WERI-Rb-1 (cell line): ENCODE measurements at regions not wholly inside any gene's neighbourhood (a gene's known extent, or its start where the extent isn't known, plus 50 kb on each side); places are given as distances from the start of the nearest gene placed in this dataset.

Experiments used
- DNase-seq: peaks from one replicate; pipeline ENCODE4 v3.0.0-alpha.2; 2020
- H3K27ac ChIP-seq: fragments of 250-450 bp; sonication (Bioruptor Pico); 2 replicates; pipeline ENCODE4 v1.5.1; 2020; ENCODE audit warnings: mild to moderate bottlenecking, moderate library complexity
- H3K27me3 ChIP-seq: fragments of 250-450 bp; sonication (Bioruptor Pico); 2 replicates; pipeline ENCODE4 v1.5.1; 2021; ENCODE audit warnings: mild to moderate bottlenecking, low read depth, moderate library complexity; ENCODE audit not compliant: insufficient read depth, severe bottlenecking
- H3K36me3 ChIP-seq: fragments of 250-450 bp; sonication (Bioruptor Pico); 2 replicates; pipeline ENCODE4 v1.5.1; 2020; ENCODE audit warnings: mild to moderate bottlenecking, moderate library complexity
- H3K4me3 ChIP-seq: 2 replicates; pipeline ENCODE4 v1.5.1; 2011; ENCODE audit warnings: low read depth, mild to moderate bottlenecking, control low read depth, low read length
- H3K9me3 ChIP-seq: fragments of 250-450 bp; sonication (Bioruptor Pico); 2 replicates; pipeline ENCODE4 v1.5.1; 2021; ENCODE audit warnings: mild to moderate bottlenecking, moderate library complexity; ENCODE audit not compliant: severe bottlenecking
- TF ChIP-seq, protein P1 (sequence below): IDR thresholded peaks from 2 replicates; pipeline ENCODE4 v1.5.1; 2011; ENCODE audit warnings: low read depth, mild to moderate bottlenecking, control low read depth, inconsistent platforms, low read length

DNA sequence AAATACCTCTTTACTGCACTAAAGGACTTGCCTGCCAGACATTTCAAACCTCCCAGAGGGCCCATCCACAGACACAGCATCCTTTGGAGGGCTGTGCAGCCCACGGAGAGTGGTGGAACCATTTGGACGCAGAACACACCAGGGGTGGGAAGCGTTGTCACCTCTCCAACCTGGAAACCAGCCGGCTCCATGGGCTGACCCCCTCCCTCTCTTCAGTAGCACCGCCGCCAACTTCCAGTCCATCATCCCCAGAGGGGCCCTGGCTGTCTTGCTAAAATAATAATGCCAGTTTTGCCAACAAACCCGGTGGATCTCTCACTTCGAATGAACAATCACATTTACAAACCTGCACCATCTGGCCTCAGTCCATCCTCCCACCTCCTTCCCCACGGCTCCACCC, 203.9 kb downstream of the FBXO15 start:
- Histone ChIP-seq H3K4me3 (no peak overlapping the region), H3K36me3 (no peaks in the 10 kb centered on the region), H3K9me3 (peaks cover 5% of the 10 kb centered on the region), H3K27ac (no peak overlapping the region), H3K27me3 (no peaks in the 10 kb centered on the region)
- TF ChIP-seq, protein P1, sequence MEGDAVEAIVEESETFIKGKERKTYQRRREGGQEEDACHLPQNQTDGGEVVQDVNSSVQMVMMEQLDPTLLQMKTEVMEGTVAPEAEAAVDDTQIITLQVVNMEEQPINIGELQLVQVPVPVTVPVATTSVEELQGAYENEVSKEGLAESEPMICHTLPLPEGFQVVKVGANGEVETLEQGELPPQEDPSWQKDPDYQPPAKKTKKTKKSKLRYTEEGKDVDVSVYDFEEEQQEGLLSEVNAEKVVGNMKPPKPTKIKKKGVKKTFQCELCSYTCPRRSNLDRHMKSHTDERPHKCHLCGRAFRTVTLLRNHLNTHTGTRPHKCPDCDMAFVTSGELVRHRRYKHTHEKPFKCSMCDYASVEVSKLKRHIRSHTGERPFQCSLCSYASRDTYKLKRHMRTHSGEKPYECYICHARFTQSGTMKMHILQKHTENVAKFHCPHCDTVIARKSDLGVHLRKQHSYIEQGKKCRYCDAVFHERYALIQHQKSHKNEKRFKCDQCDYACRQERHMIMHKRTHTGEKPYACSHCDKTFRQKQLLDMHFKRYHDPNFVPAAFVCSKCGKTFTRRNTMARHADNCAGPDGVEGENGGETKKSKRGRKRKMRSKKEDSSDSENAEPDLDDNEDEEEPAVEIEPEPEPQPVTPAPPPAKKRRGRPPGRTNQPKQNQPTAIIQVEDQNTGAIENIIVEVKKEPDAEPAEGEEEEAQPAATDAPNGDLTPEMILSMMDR = no peak
- DNase-seq = no peak

DNA sequence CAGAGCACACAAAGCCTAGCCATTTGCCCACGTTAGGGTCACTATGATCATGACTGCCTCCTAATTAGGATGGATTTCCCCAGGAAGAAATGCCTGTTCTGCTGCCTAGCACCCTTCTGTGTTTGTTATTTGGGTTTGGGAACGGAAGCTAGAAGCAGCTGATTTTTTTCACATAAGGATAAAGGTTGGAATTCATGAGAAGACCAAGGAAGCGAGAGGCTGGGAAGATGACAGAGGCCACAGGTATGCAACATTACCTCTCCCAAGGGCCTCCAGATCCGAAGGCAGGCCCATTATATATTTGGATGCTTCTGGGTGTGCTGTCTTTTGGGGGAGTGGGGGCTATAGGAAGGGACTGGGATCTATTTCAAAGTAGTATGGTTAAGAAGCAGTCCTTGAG, 204.7 kb downstream of the FBXO15 start:
- DNase-seq = no peak
- Histone ChIP-seq H3K27ac (no peak overlapping the region), H3K4me3 (no peak overlapping the region), H3K36me3 (no peaks in the 10 kb centered on the region), H3K27me3 (no peaks in the 10 kb centered on the region), H3K9me3 (peaks cover 5% of the 10 kb centered on the region)
- TF ChIP-seq, protein P1 = no peak

GRCh38 chr18:73942081-73942625, 205.5 kb downstream of the FBXO15 start:
- Histone ChIP-seq H3K9me3 (peaks cover 5% of the 10 kb centered on the region), H3K4me3 (no peak overlapping the region), H3K27ac (no peak overlapping the region), H3K27me3 (no peaks in the 10 kb centered on the region), H3K36me3 (no peaks in the 10 kb centered on the region)
- DNase-seq = no peak
- TF ChIP-seq, protein P1 = no peak

GRCh38 chr18:73940721-73941120, 206.9 kb downstream of the FBXO15 start:
- no peaks in the 10 kb centered on the region for H3K36me3 ChIP-seq
- H3K9me3 ChIP-seq = peaks cover 4% of the 10 kb centered on the region
- H3K27me3 ChIP-seq = no peaks in the 10 kb centered on the region
- H3K4me3 ChIP-seq = no peak overlapping the region
- no peak for DNase-seq
- TF ChIP-seq, protein P1 = no peak
- H3K27ac ChIP-seq = no peak overlapping the region

- DNase-seq = no peak
- Histone ChIP-seq H3K27ac (no peak overlapping the region), H3K4me3 (no peak overlapping the region), H3K36me3 (no peaks in the 10 kb centered on the region), H3K27me3 (no peaks in the 10 kb centered on the region), H3K9me3 (no peaks in the 10 kb centered on the region)
- TF ChIP-seq, protein P1 = no peak
Measured at GRCh38 chr18:73939391-73939790, 208.2 kb downstream of the FBXO15 start.

DNA sequence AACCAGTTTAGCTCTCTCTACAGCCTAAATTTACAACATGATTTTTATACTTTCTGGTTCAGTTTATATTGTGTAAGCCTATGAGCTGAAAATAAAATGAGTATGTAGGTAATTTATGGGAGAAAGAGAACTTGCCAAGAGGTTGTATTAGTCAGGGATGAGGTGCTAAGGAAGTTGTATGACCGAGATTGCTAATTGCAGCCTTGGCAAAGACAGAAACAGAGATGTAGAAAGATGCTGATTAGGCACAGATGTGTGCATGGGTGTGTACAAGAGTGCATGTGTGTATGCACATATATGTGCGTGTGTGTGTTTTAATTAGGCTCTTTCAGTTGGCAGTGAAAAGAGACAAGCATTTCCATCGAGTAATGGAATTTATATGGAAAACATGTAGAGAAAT, 213.9 kb downstream of the FBXO15 start:
- Histone ChIP-seq H3K9me3 (no peaks in the 10 kb centered on the region), H3K4me3 (no peak overlapping the region), H3K36me3 (no peaks in the 10 kb centered on the region), H3K27me3 (no peaks in the 10 kb centered on the region), H3K27ac (no peak overlapping the region)
- DNase-seq = no peak
- TF ChIP-seq, protein P1 = no peak
